Spleen (tissue), 11 donors: ENCODE measurements at regions not wholly inside any gene's neighbourhood (a gene's known extent, or its start where the extent isn't known, plus 50 kb on each side); places are given as distances from the start of the nearest gene placed in this dataset.
A peak's percentile ranks its signal among the peaks of the same experiment; 100 is the strongest.

Experiments used
- DNase-seq: peaks from one replicate; pipeline ENCODE4 v3.0.0-alpha.2; 2020
- H3K27ac ChIP-seq, 8 donors: fragments of 200-600 bp; sonication (generic) in 7 of 8; 1 replicate in 4 of 8; 2 replicates in 4 of 8; pipeline versions ENCODE4 v1.5.0 to v1.8.0; 2016 to 2021; ENCODE audit warnings: inconsistent platforms in 4 of 8, mild to moderate bottlenecking in 4 of 8, moderate library complexity in 1 of 8
- H3K27me3 ChIP-seq, 7 donors: fragments of 200-600 bp; sonication (generic) in 6 of 7; replicated peaks in 1 of 7; 1 replicate in 4 of 7; 2 replicates in 3 of 7; pipeline versions ENCODE4 v1.5.0 to v1.8.0; 2016 to 2021; ENCODE audit warnings: inconsistent platforms in 3 of 7, mild to moderate bottlenecking in 1 of 7
- H3K36me3 ChIP-seq, 6 donors: fragments of 200-600 bp; sonication (generic) in 5 of 6; 1 replicate in 4 of 6; 2 replicates in 2 of 6; pipeline versions ENCODE4 v1.5.0 to v1.8.0; 2016 to 2021; ENCODE audit warnings: inconsistent platforms in 2 of 6
- H3K4me1 ChIP-seq, 6 donors: fragments of 200-600 bp; sonication (generic) in 5 of 6; 1 replicate in 3 of 6; 2 replicates in 3 of 6; pipeline versions ENCODE4 v1.5.0 to v1.8.0; 2016 to 2021; ENCODE audit warnings: inconsistent platforms in 3 of 6
- H3K4me3 ChIP-seq, 8 donors: fragments of 200-600 bp; sonication (generic) in 7 of 8; 1 replicate in 4 of 8; 2 replicates in 4 of 8; pipeline versions ENCODE4 v1.5.0 to v1.8.0; 2016 to 2021; ENCODE audit warnings: inconsistent platforms in 4 of 8, mild to moderate bottlenecking in 4 of 8, moderate library complexity in 2 of 8
- H3K9me3 ChIP-seq, 8 donors: fragments of 200-600 bp; sonication (generic) in 7 of 8; 1 replicate in 4 of 8; 2 replicates in 4 of 8; pipeline versions ENCODE4 v1.5.0 to v1.8.0; 2016 to 2021; ENCODE audit warnings: inconsistent platforms in 4 of 8
- CTCF ChIP-seq, 11 experiments: fragments of 200-600 bp in 7 of 11; fragments of 450-650 bp in 4 of 11; sonication (generic) in 4 of 11; IDR thresholded peaks in 8 of 11; conservative IDR thresholded peaks in 3 of 11; 1 replicate in 7 of 11; 2 replicates in 4 of 11; pipeline versions ENCODE4 v1.4.0 to v1.8.0; 2016 to 2021; ENCODE audit warnings: antibody characterized with exemption in 11 of 11, inconsistent platforms in 4 of 11, mild to moderate bottlenecking in 1 of 11
- POLR2A ChIP-seq, 3 donors: fragments of 450-650 bp; IDR thresholded peaks; one replicate each; pipeline ENCODE4 v1.5.1; 2017; ENCODE audit warnings: antibody characterized with exemption in 3 of 3, mild to moderate bottlenecking in 1 of 3
- POLR2AphosphoS5 ChIP-seq, 3 donors: sonication (generic); formaldehyde crosslinking; IDR thresholded peaks; one replicate each; pipeline ENCODE4 v1.5.1; 2017; ENCODE audit warnings: antibody characterized with exemption in 3 of 3
- WGBS, 5 donors: extraction: QIAGEN DNeasy Blood & Tissue Kit in 3 of 5; methylation state at CpG; one replicate each; pipeline versions ENCODE4 v1.1.5 to v1.1.7; 2013 to 2018; 5-methylcytosine and 5-hydroxymethylcytosine counted together
- intact Hi-C: fragments of 100-400 bp; cut with DNase I; formaldehyde crosslinking; loops from one replicate; pipeline ENCODE4 v1.15.0; 2023; ENCODE audit warnings: low total_unique reads
- donor health status: healthy with polysubstance abuse.
- donor health status: DM: no; HTN: no; CAD: no; lungs with moderate emphysema.
- donor health status: DM: no; HTN: no; CAD: no.
- donor health status: Bipolar disorder and iron deficiency.
- donor health status: healthy.
- donor health status: DM: no; HTN: no; CAD: no.
- donor health status: DM: yes; HTN: yes; CAD: no.

GRCh38 chr2:136212426-136213378 is 94.8 kb upstream of the CXCR4 start:
- WGBS, 5 donors: 49 to 56% (median 52%) methylated on average over 5 of the region's 5 CpGs
- no peak overlapping the region for H3K4me3 ChIP-seq
- intact Hi-C loops: no loop called here
- no peaks in the 10 kb centered on the region for H3K27me3 ChIP-seq
- no peaks in the 10 kb centered on the region for H3K36me3 ChIP-seq
- DNase-seq: no peak
- TF ChIP-seq POLR2A (IDR thresholded peaks at IDR 0.05): no peak
- H3K9me3 ChIP-seq: peaks cover 0 to 10% (median 3%) of the 10 kb centered on the region in 8 donors
- peak overlapping the region; percentile 40 to 87 (median 74) for H3K27ac ChIP-seq
- H3K4me1 ChIP-seq: peaks cover 16 to 94% (median 52%) of the 10 kb centered on the region in 6 donors

- Histone ChIP-seq H3K9me3 (peaks cover 0 to 10% (median 3%) of the 10 kb centered on the region in 8 donors), H3K36me3 (no peaks in the 10 kb centered on the region), H3K27ac (peak overlapping the region in 6 of 8 donors; percentile 40 to 87 (median 80)), H3K4me3 (no peak overlapping the region), H3K4me1 (peaks cover 20 to 94% (median 62%) of the 10 kb centered on the region in 6 donors), H3K27me3 (no peaks in the 10 kb centered on the region)
- TF ChIP-seq POLR2AphosphoS5 (IDR thresholded peaks at IDR 0.05): no peak
- no peak for DNase-seq
- intact Hi-C loops: no loop called here
Observed at GRCh38 chr2:136211701-136212100, 93.8 kb upstream of the CXCR4 start.

GRCh38 chr2:136210822-136211221 is 92.9 kb upstream of the CXCR4 start:
- peak overlapping the region in 5 of 8 donors; percentile 22 to 87 (median 80) for H3K27ac ChIP-seq
- TF ChIP-seq POLR2A (IDR thresholded peaks at IDR 0.05) (no peak), CTCF (IDR thresholded peaks at IDR 0.05 in 8 of 11, conservative IDR thresholded peaks at IDR 0.05 in 3 of 11) (no peak), POLR2AphosphoS5 (IDR thresholded peaks at IDR 0.05) (no peak)

GRCh38 chr2:136210455-136210805 is 92.5 kb upstream of the CXCR4 start:
- WGBS, 5 donors: 23 to 40% (median 33%) methylated on average over 2 of the region's 2 CpGs

More at GRCh38 chr2:136210822-136211221, 92.9 kb upstream of the CXCR4 start:
- H3K4me1 ChIP-seq: peaks cover 20 to 94% (median 66%) of the 10 kb centered on the region in 6 donors
- H3K36me3 ChIP-seq: no peaks in the 10 kb centered on the region
- H3K27me3 ChIP-seq: no peaks in the 10 kb centered on the region
- intact Hi-C loops: no loop called here
- H3K4me3 ChIP-seq: no peak overlapping the region
- peaks cover 0 to 10% (median 3%) of the 10 kb centered on the region in 8 donors for H3K9me3 ChIP-seq
- no peak for DNase-seq

GRCh38 chr2:136209561-136210454 is 91.9 kb upstream of the CXCR4 start:
- Histone ChIP-seq H3K27me3 (no peaks in the 10 kb centered on the region), H3K9me3 (peaks cover 0 to 10% (median 3%) of the 10 kb centered on the region in 8 donors), H3K4me1 (peaks cover 19 to 94% (median 66%) of the 10 kb centered on the region in 6 donors), H3K4me3 (no peak overlapping the region), H3K36me3 (no peaks in the 10 kb centered on the region), H3K27ac (peak overlapping the region in 5 of 8 donors; percentile 22 to 87 (median 80))
- intact Hi-C loops: no loop called here
- TF ChIP-seq CTCF (IDR thresholded peaks at IDR 0.05 in 8 of 11, conservative IDR thresholded peaks at IDR 0.05 in 3 of 11): no peak
- no peak for TF ChIP-seq POLR2AphosphoS5 (IDR thresholded peaks at IDR 0.05)
- TF ChIP-seq POLR2A (IDR thresholded peaks at IDR 0.05): no peak
- 48 to 67% (median 59%) methylated on average over 3 of the region's 3 CpGs for WGBS, 5 donors
- DNase-seq: no peak

More at GRCh38 chr2:136210455-136210805, 92.5 kb upstream of the CXCR4 start:
- no peak for DNase-seq
- Histone ChIP-seq H3K4me1 (peaks cover 20 to 94% (median 67%) of the 10 kb centered on the region in 6 donors), H3K27ac (peak overlapping the region in 5 of 8 donors; percentile 22 to 87 (median 80)), H3K4me3 (no peak overlapping the region), H3K27me3 (no peaks in the 10 kb centered on the region), H3K9me3 (peaks cover 0 to 10% (median 3%) of the 10 kb centered on the region in 8 donors), H3K36me3 (no peaks in the 10 kb centered on the region)
- intact Hi-C loops: no loop called here
- no peak for TF ChIP-seq POLR2A (IDR thresholded peaks at IDR 0.05)
